SK-N-SH (cell line): ENCODE measurements at regions not wholly inside any gene's neighbourhood (a gene's known extent, or its start where the extent isn't known, plus 50 kb on each side); places are given as distances from the start of the nearest gene placed in this dataset.

Experiments used
- CTCF ChIA-PET: fragments of 300-600, 350-600 bp; formaldehyde crosslinking; extraction: SDS; loops from one replicate; lab custom pipeline; 2021; lab: Yijun Ruan, JAX
- POLR2A ChIA-PET: fragments of 350-600 bp; sonication (Branson Sonifier 250); formaldehyde crosslinking; extraction: SDS; loops from one replicate; lab custom pipeline; 2020; ENCODE audit warnings: antibody characterized with exemption, inconsistent platforms; lab: Yijun Ruan, JAX
- DNase-seq: peaks from one replicate; pipeline ENCODE4 v3.0.0; 2012
- H2AFZ ChIP-seq: fragments of 200-600 bp; sonication (generic); 2 replicates; pipeline ENCODE4 v1.8.1; 2016; ENCODE audit warnings: antibody characterized with exemption, mild to moderate bottlenecking, low read depth
- H3F3A ChIP-seq: fragments of 200-600 bp; sonication (generic); replicated peaks from 2 replicates; pipeline ENCODE3; 2016; ENCODE audit warnings: antibody characterized with exemption, mild to moderate bottlenecking; ENCODE audit not compliant: insufficient read depth
- H3K27ac ChIP-seq, 2 experiments: fragments of 200-500 bp in 1 of 2; fragments of 200-600 bp in 1 of 2; sonication (Bioruptor generic) in 1 of 2; sonication (generic), shearing (Covaris generic) in 1 of 2; 2 replicates each; pipeline versions ENCODE4 v1.5.1 to v1.6.1; 2014 to 2016; ENCODE audit warnings: low read depth in 2 of 2, inconsistent platforms in 1 of 2, low read length in 1 of 2, mild to moderate bottlenecking in 1 of 2, mixed read lengths in 1 of 2
- H3K27me3 ChIP-seq: fragments of 200-600 bp; sonication (generic), shearing (Covaris generic); 2 replicates; pipeline ENCODE4 v1.6.1; 2016; ENCODE audit warnings: mixed run types; ENCODE audit not compliant: insufficient read depth
- H3K36me3 ChIP-seq, 2 experiments: fragments of 200-500 bp in 1 of 2; fragments of 200-600 bp in 1 of 2; sonication (Bioruptor generic) in 1 of 2; sonication (generic) in 1 of 2; replicated peaks in 1 of 2; 2 replicates each; pipeline versions ENCODE3 to v1.5.1; 2014 to 2016; ENCODE audit warnings: low read length in 1 of 2, mild to moderate bottlenecking in 1 of 2; ENCODE audit not compliant: insufficient read depth in 2 of 2, control insufficient read depth in 1 of 2
- H3K4me1 ChIP-seq, 2 experiments: fragments of 200-500 bp in 1 of 2; fragments of 200-600 bp in 1 of 2; sonication (Bioruptor generic) in 1 of 2; sonication (generic), shearing (Covaris generic) in 1 of 2; 2 replicates each; pipeline versions ENCODE4 v1.5.1 to v1.6.1; 2014 to 2016; ENCODE audit warnings: low read depth in 1 of 2, low read length in 1 of 2, mixed run types in 1 of 2; ENCODE audit not compliant: insufficient read depth in 2 of 2, control insufficient read depth in 1 of 2
- H3K4me2 ChIP-seq: fragments of 200-600 bp; sonication (generic), shearing (Covaris generic); 2 replicates; pipeline ENCODE4 v1.6.1; 2017; ENCODE audit warnings: mixed run types
- H3K4me3 ChIP-seq, 2 experiments: fragments of 200-500 bp in 1 of 2; fragments of 200-600 bp in 1 of 2; sonication (Bioruptor generic) in 1 of 2; sonication (generic), shearing (Covaris generic) in 1 of 2; 2 replicates each; pipeline versions ENCODE4 v1.5.1 to v1.8.1; 2014 to 2016; ENCODE audit warnings: low read depth in 2 of 2, inconsistent platforms in 1 of 2, low read length in 1 of 2, mild to moderate bottlenecking in 1 of 2, mixed read lengths in 1 of 2, moderate library complexity in 1 of 2
- H3K79me2 ChIP-seq: fragments of 200-600 bp; sonication (generic); 2 replicates; pipeline ENCODE4 v1.8.1; 2017; ENCODE audit warnings: mild to moderate bottlenecking; ENCODE audit not compliant: insufficient read depth
- H3K9ac ChIP-seq: fragments of 200-600 bp; sonication (generic); 2 replicates; pipeline ENCODE4 v1.6.1; 2017; ENCODE audit warnings: mixed run types
- H3K9me2 ChIP-seq: fragments of 200-600 bp; sonication (generic); 2 replicates; pipeline ENCODE4 v1.6.1; 2017; ENCODE audit warnings: mixed run types
- H3K9me3 ChIP-seq: fragments of 200-600 bp; sonication (generic); 2 replicates; pipeline ENCODE4 v1.6.1; 2017; ENCODE audit warnings: mixed run types, mild to moderate bottlenecking, moderate library complexity
- H4K20me1 ChIP-seq: fragments of 200-600 bp; sonication (generic); 2 replicates; pipeline ENCODE4 v1.6.1; 2017; ENCODE audit warnings: mild to moderate bottlenecking, mixed run types; ENCODE audit not compliant: insufficient read depth
- CTCF ChIP-seq: fragments of 200-600 bp; sonication (generic); IDR thresholded peaks from 2 replicates; pipeline ENCODE4 v1.6.1; 2017; ENCODE audit warnings: antibody characterized with exemption, mild to moderate bottlenecking, moderate library complexity
- ELF1 ChIP-seq: IDR thresholded peaks from 2 replicates; pipeline ENCODE4 v1.4.0; 2012
- EP300 ChIP-seq, 2 experiments: IDR thresholded peaks; 2 replicates each; pipeline versions ENCODE4 v1.4.0 to v1.6.1; 2012; ENCODE audit warnings: borderline replicate concordance in 1 of 2, low read depth in 1 of 2, low read length in 1 of 2
- EZH2phosphoT487 ChIP-seq: fragments of 200-600 bp; sonication (generic); IDR thresholded peaks from 2 replicates; pipeline ENCODE4 v1.6.1; 2017; ENCODE audit warnings: low read depth, mixed run types, mild to moderate bottlenecking, antibody characterized with exemption, moderate library complexity, borderline replicate concordance
- FOXJ3 ChIP-seq: sonication (generic); formaldehyde crosslinking; IDR thresholded peaks from 2 replicates; pipeline ENCODE4 v1.5.1; 2020; ENCODE audit warnings: mild to moderate bottlenecking, missing genetic modification reagents
- FOXM1 ChIP-seq: IDR thresholded peaks from 2 replicates; pipeline ENCODE4 v1.4.0; 2012; ENCODE audit warnings: low read depth, mild to moderate bottlenecking
- GABPA ChIP-seq: IDR thresholded peaks from 2 replicates; pipeline ENCODE4 v1.4.0; 2012; ENCODE audit warnings: low read depth, mild to moderate bottlenecking
- IRF3 ChIP-seq: fragments of 150-350 bp; IDR thresholded peaks from 2 replicates; pipeline ENCODE4 v1.6.1; 2016; ENCODE audit warnings: mild to moderate bottlenecking, low read depth, low read length
- JUND ChIP-seq: IDR thresholded peaks from 2 replicates; pipeline ENCODE4 v1.4.0; 2012
- MAX ChIP-seq: IDR thresholded peaks from 2 replicates; pipeline ENCODE4 v1.4.0; 2012; ENCODE audit warnings: low read depth
- MXI1 ChIP-seq: IDR thresholded peaks from 2 replicates; pipeline ENCODE4 v1.6.1; 2012; ENCODE audit warnings: mild to moderate bottlenecking, low read depth, low read length, improper control_type of control experiment
- RCOR1 ChIP-seq: fragments of 150-350 bp; IDR thresholded peaks from 2 replicates; pipeline ENCODE4 v1.6.1; 2017; ENCODE audit warnings: antibody characterized with exemption, low read length
- REST ChIP-seq: IDR thresholded peaks from 2 replicates; pipeline ENCODE4 v1.6.1; 2012; ENCODE audit warnings: mild to moderate bottlenecking, low read depth, low read length, moderate library complexity
- SIN3A ChIP-seq: IDR thresholded peaks from 2 replicates; pipeline ENCODE4 v1.6.1; 2012; ENCODE audit warnings: low read depth, mild to moderate bottlenecking, low read length, moderate library complexity, borderline replicate concordance
- TAF1 ChIP-seq: IDR thresholded peaks from 2 replicates; pipeline ENCODE4 v1.6.1; 2012; ENCODE audit warnings: low read depth, mild to moderate bottlenecking, low read length, moderate library complexity, borderline replicate concordance
- TEAD4 ChIP-seq: IDR thresholded peaks from 2 replicates; pipeline ENCODE4 v1.4.0; 2012; ENCODE audit warnings: mild to moderate bottlenecking, borderline replicate concordance; ENCODE audit not compliant: insufficient read depth
- USF1 ChIP-seq: IDR thresholded peaks from 2 replicates; pipeline ENCODE4 v1.4.0; 2012; ENCODE audit warnings: low read depth, borderline replicate concordance
- USF2 ChIP-seq: fragments of 150-350 bp; IDR thresholded peaks from 2 replicates; pipeline ENCODE4 v1.6.1; 2017; ENCODE audit warnings: antibody characterized with exemption, low read length, low read depth, borderline replicate concordance
- ZBTB33 ChIP-seq: IDR thresholded peaks from 2 replicates; pipeline ENCODE4 v1.4.0; 2012; ENCODE audit warnings: low read depth, borderline replicate concordance
- WGBS: methylation state at CpG from one replicate; pipeline ENCODE4 v1.1.6; 2017; ENCODE audit warnings: low lambda C conversion rate; 5-methylcytosine and 5-hydroxymethylcytosine counted together

- no peaks in the 10 kb centered on the region for H3K27me3 ChIP-seq
- no peaks in the 10 kb centered on the region for H3K79me2 ChIP-seq
- H3K9ac ChIP-seq: no peak overlapping the region
- CTCF ChIA-PET: no interaction called here
- H3K27ac ChIP-seq: no peak overlapping the region
- DNase-seq: no peak
- H3K4me2 ChIP-seq: no peak overlapping the region
- POLR2A ChIA-PET: no interaction called here
- H3K9me3 ChIP-seq: no peaks in the 10 kb centered on the region
- H3K36me3 ChIP-seq: no peaks in the 10 kb centered on the region
- no peaks in the 10 kb centered on the region for H4K20me1 ChIP-seq
- no peaks in the 10 kb centered on the region for H3K9me2 ChIP-seq
- TF ChIP-seq EP300 (IDR thresholded peaks at IDR 0.05; ENCODE audit: borderline replicate concordance in 1 of 2, low read depth in 1 of 2, low read length in 1 of 2) (no peak), ELF1 (no peak), TAF1 (no peak), GABPA (no peak), EZH2phosphoT487 (no peak), SIN3A (no peak), USF1 (no peak), MXI1 (no peak), REST (no peak), MAX (no peak), FOXM1 (no peak), TEAD4 (no peak)
- TF ChIP-seq, all 33 proteins: peak for 0
- Histone ChIP-seq H3K4me3 (no peak overlapping the region), H3F3A (no peaks in the 10 kb centered on the region), H3K4me1 (no peaks in the 10 kb centered on the region), H2AFZ (no peak overlapping the region)
Observed at GRCh38 chr12:30400349-30400748, 295.3 kb downstream of the IPO8 start.

- Histone ChIP-seq H3K4me2 (no peak overlapping the region), H3K27me3 (no peaks in the 10 kb centered on the region), H3K27ac (no peak overlapping the region), H3K36me3 (no peaks in the 10 kb centered on the region), H3K4me1 (no peaks in the 10 kb centered on the region), H3K9ac (no peak overlapping the region), H3K4me3 (no peak overlapping the region), H3K79me2 (no peaks in the 10 kb centered on the region), H4K20me1 (no peaks in the 10 kb centered on the region), H3K9me3 (no peaks in the 10 kb centered on the region), H3F3A (no peaks in the 10 kb centered on the region), H2AFZ (no peak overlapping the region), H3K9me2 (no peaks in the 10 kb centered on the region)
- CTCF ChIA-PET: no interaction called here
- POLR2A ChIA-PET: no interaction called here
- DNase-seq: no peak
- WGBS: 32% methylated on average over 2 of the region's 2 CpGs
- TF ChIP-seq IRF3 (no peak), FOXJ3 (CRISPR knock-in tag) (no peak), ZBTB33 (no peak), USF2 (no peak), CTCF (no peak), RCOR1 (no peak), JUND (no peak)
Observed at GRCh38 chr12:30399859-30400258, 295.8 kb downstream of the IPO8 start.
